Hepatocyte (in vitro differentiated cells): ENCODE measurements at regions not wholly inside any gene's neighbourhood (a gene's known extent, or its start where the extent isn't known, plus 50 kb on each side); places are given as distances from the start of the nearest gene placed in this dataset.

Experiments used
- EZH2phosphoT487 ChIP-seq: fragments of 200-600 bp; sonication (generic); IDR thresholded peaks from one replicate; pipeline ENCODE4 v1.6.1; 2018; ENCODE audit warnings: antibody characterized with exemption, mild to moderate bottlenecking, low read depth, moderate library complexity; ENCODE audit not compliant: unreplicated experiment, severe bottlenecking
- TF ChIP-seq, protein P1 (sequence below): fragments of 200-600 bp; sonication (generic); IDR thresholded peaks from 2 replicates; pipeline ENCODE4 v1.5.1; 2016; ENCODE audit warnings: antibody characterized with exemption, mild to moderate bottlenecking; ENCODE audit not compliant: poor library complexity

DNA sequence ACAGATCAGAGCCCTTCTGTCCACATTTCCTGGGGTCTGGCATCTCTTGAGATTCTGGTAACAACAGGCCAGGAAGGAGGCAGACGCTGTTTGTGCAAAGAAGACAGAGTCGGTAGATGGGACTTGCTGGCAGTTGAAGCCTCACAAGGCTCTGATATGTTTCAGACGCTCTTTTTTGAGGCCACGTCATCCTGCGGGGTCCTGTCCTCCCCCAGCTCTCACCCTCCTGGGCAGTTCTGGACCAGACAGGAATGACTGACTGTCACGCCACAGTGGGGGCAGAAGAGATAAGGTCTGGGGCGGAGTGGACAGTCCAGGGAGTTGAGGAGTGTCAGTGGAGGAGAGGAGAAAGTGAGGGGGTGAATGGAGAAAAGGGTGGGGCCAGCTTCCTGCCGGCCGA lies 87.1 kb upstream of the SULF2 start:
- TF ChIP-seq, protein P1, sequence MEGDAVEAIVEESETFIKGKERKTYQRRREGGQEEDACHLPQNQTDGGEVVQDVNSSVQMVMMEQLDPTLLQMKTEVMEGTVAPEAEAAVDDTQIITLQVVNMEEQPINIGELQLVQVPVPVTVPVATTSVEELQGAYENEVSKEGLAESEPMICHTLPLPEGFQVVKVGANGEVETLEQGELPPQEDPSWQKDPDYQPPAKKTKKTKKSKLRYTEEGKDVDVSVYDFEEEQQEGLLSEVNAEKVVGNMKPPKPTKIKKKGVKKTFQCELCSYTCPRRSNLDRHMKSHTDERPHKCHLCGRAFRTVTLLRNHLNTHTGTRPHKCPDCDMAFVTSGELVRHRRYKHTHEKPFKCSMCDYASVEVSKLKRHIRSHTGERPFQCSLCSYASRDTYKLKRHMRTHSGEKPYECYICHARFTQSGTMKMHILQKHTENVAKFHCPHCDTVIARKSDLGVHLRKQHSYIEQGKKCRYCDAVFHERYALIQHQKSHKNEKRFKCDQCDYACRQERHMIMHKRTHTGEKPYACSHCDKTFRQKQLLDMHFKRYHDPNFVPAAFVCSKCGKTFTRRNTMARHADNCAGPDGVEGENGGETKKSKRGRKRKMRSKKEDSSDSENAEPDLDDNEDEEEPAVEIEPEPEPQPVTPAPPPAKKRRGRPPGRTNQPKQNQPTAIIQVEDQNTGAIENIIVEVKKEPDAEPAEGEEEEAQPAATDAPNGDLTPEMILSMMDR = no peak
- TF ChIP-seq EZH2phosphoT487 = no peak
